ENCODE measurements at regions not wholly inside any gene's neighbourhood (a gene's known extent, or its start where the extent isn't known, plus 50 kb on each side); places are given as distances from the start of the nearest gene placed in this dataset.
A peak's percentile ranks its signal among the peaks of the same experiment; 100 is the strongest.

- Histone ChIP-seq H3K36me3 (no peaks in the 10 kb centered on the region), H3K27me3 (peaks cover 0 to 3% of the 10 kb centered on the region in 2 donors), H3K27ac (no peak overlapping the region), H3K4me3 (no peak overlapping the region), H3K9me3 (no peaks in the 10 kb centered on the region), H3K4me1 (peaks cover 0 to 15% (median 3%) of the 10 kb centered on the region in 4 donors)
- 80% methylated on average over 1 of the region's 1 CpG for WGBS (ENCODE audit: insufficient coverage, low coverage, low lambda C conversion rate, missing lambda C conversion rate)
- no peak for TF ChIP-seq CTCF (IDR thresholded peaks at IDR 0.05)
- TF ChIP-seq POLR2A (IDR thresholded peaks at IDR 0.05), result no peak
- ATAC-seq (no peak), DNase-seq (no peak)
- intact Hi-C loops (cut with DNase I), result no loop called here
Measured at GRCh38 chr3:64308931-64309330, 83.7 kb upstream of the PRICKLE2 start.

GRCh38 chr3:64306745-64307144, 81.5 kb upstream of the PRICKLE2 start:
- intact Hi-C loops (cut with DNase I), result no loop called here
- 14% methylated on average over 2 of the region's 2 CpGs for WGBS (ENCODE audit: insufficient coverage, low coverage, low lambda C conversion rate, missing lambda C conversion rate)
- DNase-seq, result peak in 1 of 3 donors; percentile 56

GRCh38 chr3:64305731-64306130, 80.5 kb upstream of the PRICKLE2 start:
- 63% methylated on average over 1 of the region's 1 CpG for WGBS (ENCODE audit: insufficient coverage, low coverage, low lambda C conversion rate, missing lambda C conversion rate)
- no peak overlapping the region for H3K4me3 ChIP-seq
- ATAC-seq (no peak), DNase-seq (no peak)
- no peaks in the 10 kb centered on the region for H3K9me3 ChIP-seq
- peaks cover 0 to 18% (median 3%) of the 10 kb centered on the region in 4 donors for H3K4me1 ChIP-seq
- H3K27me3 ChIP-seq, result peaks cover 0 to 3% of the 10 kb centered on the region in 2 donors
- intact Hi-C loops (cut with DNase I), result no loop called here
- H3K27ac ChIP-seq, result no peak overlapping the region
- no peaks in the 10 kb centered on the region for H3K36me3 ChIP-seq
- no peak for TF ChIP-seq POLR2A (IDR thresholded peaks at IDR 0.05)
- TF ChIP-seq CTCF (IDR thresholded peaks at IDR 0.05), result no peak

More at GRCh38 chr3:64306745-64307144, 81.5 kb upstream of the PRICKLE2 start:
- Histone ChIP-seq H3K36me3 (no peaks in the 10 kb centered on the region), H3K9me3 (no peaks in the 10 kb centered on the region), H3K27ac (no peak overlapping the region), H3K4me1 (peaks cover 0 to 15% (median 3%) of the 10 kb centered on the region in 4 donors), H3K27me3 (peaks cover 0 to 3% of the 10 kb centered on the region in 2 donors), H3K4me3 (no peak overlapping the region)
- TF ChIP-seq POLR2A (IDR thresholded peaks at IDR 0.05), result no peak
- TF ChIP-seq CTCF (IDR thresholded peaks at IDR 0.05), result no peak
- peak; percentile 92 to 98 (median 94) for ATAC-seq

- no peak for TF ChIP-seq CTCF (IDR thresholded peaks at IDR 0.05)
- no peak for TF ChIP-seq POLR2A (IDR thresholded peaks at IDR 0.05)
- no peak overlapping the region for H3K4me3 ChIP-seq
- DNase-seq (no peak), ATAC-seq (no peak)
- peaks cover 0 to 3% of the 10 kb centered on the region in 2 donors for H3K27me3 ChIP-seq
- peaks cover 0 to 22% (median 3%) of the 10 kb centered on the region in 4 donors for H3K4me1 ChIP-seq
- intact Hi-C loops (cut with DNase I), result no loop called here
- WGBS (ENCODE audit: insufficient coverage, low coverage, low lambda C conversion rate, missing lambda C conversion rate), result 100% methylated on average over 2 of the region's 8 CpGs
- no peaks in the 10 kb centered on the region for H3K36me3 ChIP-seq
- H3K9me3 ChIP-seq, result no peaks in the 10 kb centered on the region
- no peak overlapping the region for H3K27ac ChIP-seq
Measured at GRCh38 chr3:64304828-64305410, 79.7 kb upstream of the PRICKLE2 start.
